PC-9 (cell line): ENCODE measurements at regions not wholly inside any gene's neighbourhood (a gene's known extent, or its start where the extent isn't known, plus 50 kb on each side); places are given as distances from the start of the nearest gene placed in this dataset.

Source experiments
- EZH2 ChIP-seq: fragments of 200-600 bp; sonication (generic); IDR thresholded peaks from 2 replicates; pipeline ENCODE4 v1.8.0; 2017; ENCODE audit warnings: antibody characterized with exemption, low read depth
- TF ChIP-seq, protein P1 (sequence below): fragments of 200-600 bp; sonication (generic); conservative IDR thresholded peaks from 2 replicates; pipeline ENCODE4 v1.6.1; 2017; ENCODE audit warnings: mixed run types, antibody characterized with exemption, mild to moderate bottlenecking, moderate library complexity

- TF ChIP-seq EZH2, result no peak
- TF ChIP-seq, protein P1, sequence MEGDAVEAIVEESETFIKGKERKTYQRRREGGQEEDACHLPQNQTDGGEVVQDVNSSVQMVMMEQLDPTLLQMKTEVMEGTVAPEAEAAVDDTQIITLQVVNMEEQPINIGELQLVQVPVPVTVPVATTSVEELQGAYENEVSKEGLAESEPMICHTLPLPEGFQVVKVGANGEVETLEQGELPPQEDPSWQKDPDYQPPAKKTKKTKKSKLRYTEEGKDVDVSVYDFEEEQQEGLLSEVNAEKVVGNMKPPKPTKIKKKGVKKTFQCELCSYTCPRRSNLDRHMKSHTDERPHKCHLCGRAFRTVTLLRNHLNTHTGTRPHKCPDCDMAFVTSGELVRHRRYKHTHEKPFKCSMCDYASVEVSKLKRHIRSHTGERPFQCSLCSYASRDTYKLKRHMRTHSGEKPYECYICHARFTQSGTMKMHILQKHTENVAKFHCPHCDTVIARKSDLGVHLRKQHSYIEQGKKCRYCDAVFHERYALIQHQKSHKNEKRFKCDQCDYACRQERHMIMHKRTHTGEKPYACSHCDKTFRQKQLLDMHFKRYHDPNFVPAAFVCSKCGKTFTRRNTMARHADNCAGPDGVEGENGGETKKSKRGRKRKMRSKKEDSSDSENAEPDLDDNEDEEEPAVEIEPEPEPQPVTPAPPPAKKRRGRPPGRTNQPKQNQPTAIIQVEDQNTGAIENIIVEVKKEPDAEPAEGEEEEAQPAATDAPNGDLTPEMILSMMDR, result no peak
Observed at GRCh38 chr1:43072314-43072713, 99.8 kb downstream of the EBNA1BP2 start.
